ENCODE measurements at regions not wholly inside any gene's neighbourhood (a gene's known extent, or its start where the extent isn't known, plus 50 kb on each side); places are given as distances from the start of the nearest gene placed in this dataset.

- DNase-seq = no peak
- 88 to 90% methylated on average over 4 of the region's 4 CpGs for WGBS, 2 donors
- H3K27ac ChIP-seq = no peak overlapping the region
Observed at GRCh38 chr9:14962193-14962882, 52.1 kb upstream of the FREM1 start.

GRCh38 chr9:14961372-14962068, 51.3 kb upstream of the FREM1 start:
- TF ChIP-seq POLR2A (IDR thresholded peaks at IDR 0.05) (no peak), CTCF (IDR thresholded peaks at IDR 0.05) (no peak)
- Histone ChIP-seq H3K27me3 (no peaks in the 10 kb centered on the region), H3K36me3 (ENCODE audit: low read depth, missing control alignments) (no peaks in the 10 kb centered on the region), H3K4me1 (no peaks in the 10 kb centered on the region), H3K27ac (no peak overlapping the region), H3K9me3 (no peaks in the 10 kb centered on the region), H3K4me3 (no peak overlapping the region)
- 88 to 90% methylated on average over 6 of the region's 6 CpGs for WGBS, 2 donors
- DNase-seq = no peak
- intact Hi-C loops (cut with DNase I; ENCODE audit: low total_unique reads) = no loop called here

More at GRCh38 chr9:14962193-14962882, 52.1 kb upstream of the FREM1 start:
- no peak for TF ChIP-seq POLR2A (IDR thresholded peaks at IDR 0.05)
- no peak for TF ChIP-seq CTCF (IDR thresholded peaks at IDR 0.05)
- Histone ChIP-seq H3K4me3 (no peak overlapping the region), H3K4me1 (no peaks in the 10 kb centered on the region), H3K27me3 (no peaks in the 10 kb centered on the region), H3K9me3 (no peaks in the 10 kb centered on the region), H3K36me3 (ENCODE audit: low read depth, missing control alignments) (no peaks in the 10 kb centered on the region)
- intact Hi-C loops (cut with DNase I; ENCODE audit: low total_unique reads) = no loop called here

GRCh38 chr9:14960881-14961280, 50.7 kb upstream of the FREM1 start:
- DNase-seq = no peak
- TF ChIP-seq CTCF (IDR thresholded peaks at IDR 0.05) = no peak
- TF ChIP-seq POLR2A (IDR thresholded peaks at IDR 0.05) = no peak
- intact Hi-C loops (cut with DNase I; ENCODE audit: low total_unique reads) = no loop called here
- WGBS, 2 donors = 88 to 95% methylated on average over 4 of the region's 4 CpGs
- Histone ChIP-seq H3K27ac (no peak overlapping the region), H3K36me3 (ENCODE audit: low read depth, missing control alignments) (no peaks in the 10 kb centered on the region), H3K9me3 (no peaks in the 10 kb centered on the region), H3K27me3 (no peaks in the 10 kb centered on the region), H3K4me3 (no peak overlapping the region), H3K4me1 (no peaks in the 10 kb centered on the region)

Data from testis (tissue), 2 donors.